HEK293 (cell line): ENCODE measurements at regions not wholly inside any gene's neighbourhood (a gene's known extent, or its start where the extent isn't known, plus 50 kb on each side); places are given as distances from the start of the nearest gene placed in this dataset.

ENCODE experiments used
- CTCF ChIP-seq: fragments of 450-650 bp; formaldehyde crosslinking; IDR thresholded peaks from 2 replicates; pipeline ENCODE4 v1.5.1; 2016; ENCODE audit warnings: missing biosample characterization, missing genetic modification characterization
- KLF17 ChIP-seq: fragments of 450-650 bp; formaldehyde crosslinking; IDR thresholded peaks from 2 replicates; pipeline ENCODE4 v1.5.1; 2016; ENCODE audit warnings: missing biosample characterization, missing genetic modification characterization
- YY1 ChIP-seq: fragments of 450-650 bp; formaldehyde crosslinking; IDR thresholded peaks from 2 replicates; pipeline ENCODE4 v1.5.1; 2018; ENCODE audit warnings: missing biosample characterization, missing genetic modification characterization
- ZBTB21 ChIP-seq: fragments of 450-650 bp; formaldehyde crosslinking; IDR thresholded peaks from 2 replicates; pipeline ENCODE4 v1.5.1; 2017; ENCODE audit warnings: missing biosample characterization, missing genetic modification characterization
- ZBTB8A ChIP-seq: fragments of 450-650 bp; formaldehyde crosslinking; IDR thresholded peaks from 2 replicates; pipeline ENCODE4 v1.5.1; 2016; ENCODE audit warnings: missing biosample characterization, missing genetic modification characterization
- ZNF112 ChIP-seq: fragments of 450-650 bp; formaldehyde crosslinking; IDR thresholded peaks from 2 replicates; pipeline ENCODE4 v1.5.0; 2017; ENCODE audit warnings: missing biosample characterization, missing genetic modification characterization
- ZNF133 ChIP-seq: fragments of 450-650 bp; formaldehyde crosslinking; IDR thresholded peaks from 2 replicates; pipeline ENCODE4 v1.5.1; 2016; ENCODE audit warnings: missing biosample characterization, missing genetic modification characterization
- ZNF302 ChIP-seq: fragments of 450-650 bp; formaldehyde crosslinking; IDR thresholded peaks from 2 replicates; pipeline ENCODE4 v1.5.1; 2016; ENCODE audit warnings: missing biosample characterization, missing genetic modification characterization, low read depth
- ZNF311 ChIP-seq: fragments of 450-650 bp; formaldehyde crosslinking; IDR thresholded peaks from 2 replicates; pipeline ENCODE4 v1.5.1; 2017; ENCODE audit warnings: missing biosample characterization, missing genetic modification characterization, borderline replicate concordance
- ZNF335 ChIP-seq: fragments of 450-650 bp; formaldehyde crosslinking; conservative IDR thresholded peaks from 2 replicates; pipeline ENCODE4 v1.5.1; 2016; ENCODE audit warnings: missing biosample characterization, missing genetic modification characterization
- ZNF521 ChIP-seq: fragments of 450-650 bp; formaldehyde crosslinking; IDR thresholded peaks from 2 replicates; pipeline ENCODE4 v1.5.1; 2017; ENCODE audit warnings: missing biosample characterization, mild to moderate bottlenecking, missing genetic modification characterization

- TF ChIP-seq YY1 (tag by site-specific recombination) (no peak), ZBTB21 (tag by site-specific recombination) (no peak), ZNF133 (tag by site-specific recombination) (no peak), ZNF335 (no peak), KLF17 (tag by site-specific recombination) (no peak), ZBTB8A (tag by site-specific recombination) (no peak), CTCF (tag by site-specific recombination) (no peak), ZNF302 (no peak), ZNF311 (tag by site-specific recombination) (no peak), ZNF112 (tag by site-specific recombination) (no peak), ZNF521 (tag by site-specific recombination) (no peak)
Measured at GRCh38 chr11:42812361-42812760, 499.4 kb upstream of the API5 start.
